ENCODE measurements at regions not wholly inside any gene's neighbourhood (a gene's known extent, or its start where the extent isn't known, plus 50 kb on each side); places are given as distances from the start of the nearest gene placed in this dataset.

DNA sequence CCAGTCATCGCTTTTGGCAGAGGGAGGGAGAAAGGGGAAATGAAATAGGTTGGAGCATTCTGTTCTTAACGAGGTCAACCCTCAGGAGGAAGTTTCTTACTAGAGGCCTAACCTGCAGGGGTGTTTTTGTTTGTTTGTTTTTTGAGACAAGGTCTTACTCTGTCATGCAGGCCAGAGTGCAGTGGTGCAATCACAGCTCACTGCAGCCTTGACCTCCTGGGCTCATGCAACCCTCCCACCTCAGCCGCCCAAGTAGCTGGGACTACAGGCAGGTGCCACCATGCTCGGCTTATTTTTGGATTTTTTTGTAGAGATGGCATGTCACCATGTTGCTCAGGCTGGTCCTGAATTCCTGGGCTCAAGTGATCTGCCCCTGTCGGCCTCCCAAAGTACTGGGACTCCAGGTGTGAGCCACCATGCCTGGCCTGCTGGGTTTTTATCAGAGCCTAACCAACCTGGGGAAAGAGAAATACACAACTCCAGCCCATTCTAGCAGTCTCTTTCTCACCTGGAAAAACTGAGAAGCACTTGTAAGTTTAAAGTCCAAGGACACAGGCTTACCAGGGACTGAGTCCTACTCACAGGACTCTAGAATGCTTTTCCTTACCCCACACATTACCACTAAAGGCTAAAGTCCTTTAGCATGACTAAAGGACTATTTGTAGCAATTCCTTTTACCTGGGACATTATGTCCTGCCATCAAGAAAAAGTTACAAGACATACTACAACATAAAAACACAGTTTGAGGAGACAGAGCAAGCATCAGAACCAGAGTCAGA, 101.0 kb upstream of the EGFR start:
- Histone ChIP-seq H2AFZ (ENCODE audit: low read length) (no peak overlapping the region), H3K4me2 (ENCODE audit: extremely low read depth, insufficient read depth, low read length) (no peak overlapping the region), H3K27me3 (ENCODE audit: control insufficient read depth, insufficient read depth, low read length) (no peaks in the 10 kb centered on the region), H3K4me1 (ENCODE audit: control insufficient read depth, extremely low read depth, insufficient read depth, low read length) (no peaks in the 10 kb centered on the region), H3K79me2 (ENCODE audit: control insufficient read depth, insufficient read depth, low read length) (no peaks in the 10 kb centered on the region), H4K20me1 (ENCODE audit: control insufficient read depth, extremely low read depth, insufficient read depth, low read length) (no peaks in the 10 kb centered on the region), H3K9ac (ENCODE audit: insufficient read depth, low read length) (no peak overlapping the region), H3K36me3 (ENCODE audit: control insufficient read depth, insufficient read depth, low read length) (no peaks in the 10 kb centered on the region), H3K9me3 (ENCODE audit: control insufficient read depth, insufficient read depth, low read depth, low read length) (no peaks in the 10 kb centered on the region), H3K4me3 (replicated peaks in 1 of 4; ENCODE audit: control extremely low read depth in 1 of 4, insufficient read depth in 1 of 4, low read depth in 3 of 4, low read length in 4 of 4) (no peak overlapping the region), H3K27ac (ENCODE audit: insufficient read depth, low read length) (no peak overlapping the region)
- no peak for DNase-seq (ENCODE audit: low read depth in 2 of 2)
- TF ChIP-seq, protein P1, sequence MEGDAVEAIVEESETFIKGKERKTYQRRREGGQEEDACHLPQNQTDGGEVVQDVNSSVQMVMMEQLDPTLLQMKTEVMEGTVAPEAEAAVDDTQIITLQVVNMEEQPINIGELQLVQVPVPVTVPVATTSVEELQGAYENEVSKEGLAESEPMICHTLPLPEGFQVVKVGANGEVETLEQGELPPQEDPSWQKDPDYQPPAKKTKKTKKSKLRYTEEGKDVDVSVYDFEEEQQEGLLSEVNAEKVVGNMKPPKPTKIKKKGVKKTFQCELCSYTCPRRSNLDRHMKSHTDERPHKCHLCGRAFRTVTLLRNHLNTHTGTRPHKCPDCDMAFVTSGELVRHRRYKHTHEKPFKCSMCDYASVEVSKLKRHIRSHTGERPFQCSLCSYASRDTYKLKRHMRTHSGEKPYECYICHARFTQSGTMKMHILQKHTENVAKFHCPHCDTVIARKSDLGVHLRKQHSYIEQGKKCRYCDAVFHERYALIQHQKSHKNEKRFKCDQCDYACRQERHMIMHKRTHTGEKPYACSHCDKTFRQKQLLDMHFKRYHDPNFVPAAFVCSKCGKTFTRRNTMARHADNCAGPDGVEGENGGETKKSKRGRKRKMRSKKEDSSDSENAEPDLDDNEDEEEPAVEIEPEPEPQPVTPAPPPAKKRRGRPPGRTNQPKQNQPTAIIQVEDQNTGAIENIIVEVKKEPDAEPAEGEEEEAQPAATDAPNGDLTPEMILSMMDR (conservative IDR thresholded peaks at IDR 0.05 in 1 of 2, IDR thresholded peaks at IDR 0.05 in 1 of 2; ENCODE audit: low read depth in 1 of 2, low read length in 2 of 2), result no peak
- TF ChIP-seq EZH2 (IDR thresholded peaks at IDR 0.05; ENCODE audit: low read length, missing control alignments), result no peak

DNA sequence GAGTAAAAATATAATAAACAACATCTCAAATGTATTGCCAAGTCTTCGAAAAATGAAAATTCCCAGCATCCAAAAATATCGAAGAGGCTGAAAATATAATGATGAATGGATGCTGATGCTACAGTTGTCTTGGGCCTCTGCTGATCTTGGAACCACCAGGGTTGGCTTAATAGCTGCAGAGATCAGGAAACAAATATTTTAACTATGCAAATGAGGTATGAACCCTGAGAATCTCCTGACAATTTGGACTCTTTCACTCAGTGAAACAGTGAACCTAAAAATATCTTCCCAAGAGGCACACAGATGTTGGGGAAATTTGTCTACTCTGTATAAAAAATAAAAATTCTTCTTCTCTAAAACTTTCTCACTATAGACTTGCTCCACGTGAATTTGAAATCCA, 97.7 kb upstream of the EGFR start:
- H2AFZ ChIP-seq (ENCODE audit: low read length), result no peak overlapping the region
- no peaks in the 10 kb centered on the region for H4K20me1 ChIP-seq (ENCODE audit: control insufficient read depth, extremely low read depth, insufficient read depth, low read length)
- no peak overlapping the region for H3K4me3 ChIP-seq (replicated peaks in 1 of 4; ENCODE audit: control extremely low read depth in 1 of 4, insufficient read depth in 1 of 4, low read depth in 3 of 4, low read length in 4 of 4)
- H3K9me3 ChIP-seq (ENCODE audit: control insufficient read depth, insufficient read depth, low read depth, low read length), result no peaks in the 10 kb centered on the region
- H3K4me1 ChIP-seq (ENCODE audit: control insufficient read depth, extremely low read depth, insufficient read depth, low read length), result no peaks in the 10 kb centered on the region
- DNase-seq (ENCODE audit: low read depth in 2 of 2), result no peak
- no peak overlapping the region for H3K4me2 ChIP-seq (ENCODE audit: extremely low read depth, insufficient read depth, low read length)
- H3K27me3 ChIP-seq (ENCODE audit: control insufficient read depth, insufficient read depth, low read length), result no peaks in the 10 kb centered on the region
- TF ChIP-seq, protein P1 (conservative IDR thresholded peaks at IDR 0.05 in 1 of 2, IDR thresholded peaks at IDR 0.05 in 1 of 2; ENCODE audit: low read depth in 1 of 2, low read length in 2 of 2), result no peak
- TF ChIP-seq EZH2 (IDR thresholded peaks at IDR 0.05; ENCODE audit: low read length, missing control alignments), result no peak
- H3K9ac ChIP-seq (ENCODE audit: insufficient read depth, low read length), result no peak overlapping the region
- H3K79me2 ChIP-seq (ENCODE audit: control insufficient read depth, insufficient read depth, low read length), result no peaks in the 10 kb centered on the region
- H3K27ac ChIP-seq (ENCODE audit: insufficient read depth, low read length), result no peak overlapping the region
- no peaks in the 10 kb centered on the region for H3K36me3 ChIP-seq (ENCODE audit: control insufficient read depth, insufficient read depth, low read length)

DNA sequence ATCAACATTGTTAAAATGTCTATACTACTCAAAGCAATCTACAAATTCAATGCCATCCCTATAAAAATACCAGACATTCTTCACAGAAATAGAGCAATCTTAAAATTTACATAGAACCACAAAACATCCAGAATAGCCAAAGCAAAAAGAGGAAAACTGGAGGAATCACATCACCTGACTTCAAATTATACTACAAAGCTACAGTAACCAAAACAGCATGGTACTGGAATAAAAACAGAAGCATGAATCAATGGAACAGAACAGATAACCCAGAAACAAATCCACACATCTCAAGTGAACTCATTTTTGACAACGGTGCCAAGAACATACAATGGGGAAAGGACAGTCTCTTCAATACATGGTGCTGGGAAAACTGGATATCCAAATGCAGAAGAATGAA, 87.3 kb upstream of the EGFR start:
- Histone ChIP-seq H3K9ac (ENCODE audit: insufficient read depth, low read length) (no peak overlapping the region), H3K9me3 (ENCODE audit: control insufficient read depth, insufficient read depth, low read depth, low read length) (no peaks in the 10 kb centered on the region), H2AFZ (ENCODE audit: low read length) (no peak overlapping the region), H3K27me3 (ENCODE audit: control insufficient read depth, insufficient read depth, low read length) (no peaks in the 10 kb centered on the region), H3K4me3 (replicated peaks in 1 of 4; ENCODE audit: control extremely low read depth in 1 of 4, insufficient read depth in 1 of 4, low read depth in 3 of 4, low read length in 4 of 4) (no peak overlapping the region), H3K4me2 (ENCODE audit: extremely low read depth, insufficient read depth, low read length) (no peak overlapping the region), H4K20me1 (ENCODE audit: control insufficient read depth, extremely low read depth, insufficient read depth, low read length) (no peaks in the 10 kb centered on the region), H3K79me2 (ENCODE audit: control insufficient read depth, insufficient read depth, low read length) (no peaks in the 10 kb centered on the region), H3K4me1 (ENCODE audit: control insufficient read depth, extremely low read depth, insufficient read depth, low read length) (no peaks in the 10 kb centered on the region), H3K27ac (ENCODE audit: insufficient read depth, low read length) (no peak overlapping the region), H3K36me3 (ENCODE audit: control insufficient read depth, insufficient read depth, low read length) (no peaks in the 10 kb centered on the region)
- TF ChIP-seq, protein P1 (conservative IDR thresholded peaks at IDR 0.05 in 1 of 2, IDR thresholded peaks at IDR 0.05 in 1 of 2; ENCODE audit: low read depth in 1 of 2, low read length in 2 of 2), result no peak
- no peak for TF ChIP-seq EZH2 (IDR thresholded peaks at IDR 0.05; ENCODE audit: low read length, missing control alignments)
- DNase-seq (ENCODE audit: low read depth in 2 of 2), result no peak

Data from fibroblast of lung (primary cell).